DOHH2 (cell line): ENCODE measurements at regions not wholly inside any gene's neighbourhood (a gene's known extent, or its start where the extent isn't known, plus 50 kb on each side); places are given as distances from the start of the nearest gene placed in this dataset.

ENCODE experiments used
- H3F3A ChIP-seq: fragments of 200-600 bp; sonication (generic), shearing (Covaris generic); 2 replicates; pipeline ENCODE4 v1.6.0; 2016; ENCODE audit warnings: antibody characterized with exemption, mild to moderate bottlenecking; ENCODE audit not compliant: control insufficient read depth, insufficient read depth
- H3K27ac ChIP-seq: fragments of 200-600 bp; sonication (generic); 2 replicates; pipeline ENCODE4 v1.5.1; 2014; ENCODE audit warnings: low read depth, mild to moderate bottlenecking, low read length, moderate library complexity
- H3K27me3 ChIP-seq: fragments of 200-600 bp; sonication (generic); 2 replicates; pipeline ENCODE4 v1.6.1; 2014; ENCODE audit warnings: mild to moderate bottlenecking, low read length, mixed read lengths; ENCODE audit not compliant: control insufficient read depth
- H3K36me3 ChIP-seq: fragments of 200-600 bp; sonication (generic); 2 replicates; pipeline ENCODE4 v1.6.1; 2014; ENCODE audit warnings: mild to moderate bottlenecking, low read length, moderate library complexity, mixed read lengths; ENCODE audit not compliant: control insufficient read depth
- H3K4me1 ChIP-seq: fragments of 200-600 bp; sonication (generic); 2 replicates; pipeline ENCODE4 v1.6.1; 2014; ENCODE audit warnings: mild to moderate bottlenecking, low read length, mixed read lengths; ENCODE audit not compliant: control insufficient read depth
- H3K4me2 ChIP-seq: fragments of 200-600 bp; sonication (generic); 2 replicates; pipeline ENCODE4 v1.6.0; 2014; ENCODE audit warnings: mild to moderate bottlenecking, low read length, moderate library complexity
- H3K4me3 ChIP-seq: fragments of 200-600 bp; sonication (generic); 2 replicates; pipeline ENCODE4 v1.5.1; 2014; ENCODE audit warnings: mild to moderate bottlenecking, low read length, mixed read lengths
- H3K79me2 ChIP-seq: fragments of 200-600 bp; sonication (generic); 2 replicates; pipeline ENCODE4 v1.6.1; 2014; ENCODE audit warnings: mild to moderate bottlenecking, low read length, mixed read lengths; ENCODE audit not compliant: control insufficient read depth
- H3K9me2 ChIP-seq: fragments of 200-600 bp; sonication (generic); replicated peaks from 2 replicates; pipeline ENCODE4 v1.6.1; 2014; ENCODE audit warnings: mild to moderate bottlenecking, low read length, mixed read lengths; ENCODE audit not compliant: control insufficient read depth
- H3K9me3 ChIP-seq: fragments of 200-600 bp; sonication (generic); 2 replicates; pipeline ENCODE4 v1.6.1; 2014; ENCODE audit warnings: antibody characterized with exemption, low read length, mixed read lengths; ENCODE audit not compliant: control insufficient read depth, insufficient read depth
- H4K20me1 ChIP-seq: fragments of 200-600 bp; sonication (generic); 2 replicates; pipeline ENCODE4 v1.6.0; 2014; ENCODE audit warnings: low read depth, mild to moderate bottlenecking, antibody characterized with exemption, low read length, moderate library complexity; ENCODE audit not compliant: control insufficient read depth, insufficient read depth
- EZH2phosphoT487 ChIP-seq: fragments of 200-600 bp; sonication (generic); IDR thresholded peaks from 2 replicates; pipeline ENCODE4 v1.6.1; 2017; ENCODE audit warnings: borderline replicate concordance, mild to moderate bottlenecking, antibody characterized with exemption, low read length, moderate library complexity, mixed read lengths
- TF ChIP-seq, protein P1 (sequence below): fragments of 200-600 bp; sonication (generic); IDR thresholded peaks from one replicate; pipeline ENCODE4 v1.5.1; 2014; ENCODE audit warnings: antibody characterized with exemption, mild to moderate bottlenecking, low read depth, low read length; ENCODE audit not compliant: poor library complexity, severe bottlenecking

DNA sequence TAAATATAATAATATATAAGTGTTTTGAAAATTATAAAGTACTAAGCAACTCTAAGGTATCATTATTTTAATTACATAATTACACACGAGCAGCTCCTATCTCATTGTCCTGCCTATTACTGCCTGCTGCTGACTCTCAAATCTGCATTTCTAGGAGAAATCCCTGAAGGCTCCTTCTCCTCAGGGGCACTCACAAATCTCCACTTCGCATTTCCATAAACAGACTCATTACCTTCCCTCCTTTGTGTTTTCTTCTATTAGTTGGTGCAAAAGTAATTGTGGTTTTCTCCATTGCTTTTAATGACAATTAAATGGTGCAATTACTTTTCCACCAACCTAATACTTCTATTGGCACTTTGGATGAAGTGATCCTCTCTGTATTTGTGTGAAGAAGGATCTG, 135.0 kb upstream of the HNMT start:
- Histone ChIP-seq H3K36me3 (no peaks in the 10 kb centered on the region), H4K20me1 (no peaks in the 10 kb centered on the region), H3K4me1 (no peaks in the 10 kb centered on the region), H3K27me3 (no peaks in the 10 kb centered on the region), H3K79me2 (no peaks in the 10 kb centered on the region), H3F3A (no peaks in the 10 kb centered on the region), H3K4me3 (no peak overlapping the region), H3K27ac (no peak overlapping the region), H3K9me3 (no peaks in the 10 kb centered on the region), H3K9me2 (no peaks in the 10 kb centered on the region), H3K4me2 (no peak overlapping the region)
- TF ChIP-seq EZH2phosphoT487: no peak
- TF ChIP-seq, protein P1, sequence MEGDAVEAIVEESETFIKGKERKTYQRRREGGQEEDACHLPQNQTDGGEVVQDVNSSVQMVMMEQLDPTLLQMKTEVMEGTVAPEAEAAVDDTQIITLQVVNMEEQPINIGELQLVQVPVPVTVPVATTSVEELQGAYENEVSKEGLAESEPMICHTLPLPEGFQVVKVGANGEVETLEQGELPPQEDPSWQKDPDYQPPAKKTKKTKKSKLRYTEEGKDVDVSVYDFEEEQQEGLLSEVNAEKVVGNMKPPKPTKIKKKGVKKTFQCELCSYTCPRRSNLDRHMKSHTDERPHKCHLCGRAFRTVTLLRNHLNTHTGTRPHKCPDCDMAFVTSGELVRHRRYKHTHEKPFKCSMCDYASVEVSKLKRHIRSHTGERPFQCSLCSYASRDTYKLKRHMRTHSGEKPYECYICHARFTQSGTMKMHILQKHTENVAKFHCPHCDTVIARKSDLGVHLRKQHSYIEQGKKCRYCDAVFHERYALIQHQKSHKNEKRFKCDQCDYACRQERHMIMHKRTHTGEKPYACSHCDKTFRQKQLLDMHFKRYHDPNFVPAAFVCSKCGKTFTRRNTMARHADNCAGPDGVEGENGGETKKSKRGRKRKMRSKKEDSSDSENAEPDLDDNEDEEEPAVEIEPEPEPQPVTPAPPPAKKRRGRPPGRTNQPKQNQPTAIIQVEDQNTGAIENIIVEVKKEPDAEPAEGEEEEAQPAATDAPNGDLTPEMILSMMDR: no peak

DNA sequence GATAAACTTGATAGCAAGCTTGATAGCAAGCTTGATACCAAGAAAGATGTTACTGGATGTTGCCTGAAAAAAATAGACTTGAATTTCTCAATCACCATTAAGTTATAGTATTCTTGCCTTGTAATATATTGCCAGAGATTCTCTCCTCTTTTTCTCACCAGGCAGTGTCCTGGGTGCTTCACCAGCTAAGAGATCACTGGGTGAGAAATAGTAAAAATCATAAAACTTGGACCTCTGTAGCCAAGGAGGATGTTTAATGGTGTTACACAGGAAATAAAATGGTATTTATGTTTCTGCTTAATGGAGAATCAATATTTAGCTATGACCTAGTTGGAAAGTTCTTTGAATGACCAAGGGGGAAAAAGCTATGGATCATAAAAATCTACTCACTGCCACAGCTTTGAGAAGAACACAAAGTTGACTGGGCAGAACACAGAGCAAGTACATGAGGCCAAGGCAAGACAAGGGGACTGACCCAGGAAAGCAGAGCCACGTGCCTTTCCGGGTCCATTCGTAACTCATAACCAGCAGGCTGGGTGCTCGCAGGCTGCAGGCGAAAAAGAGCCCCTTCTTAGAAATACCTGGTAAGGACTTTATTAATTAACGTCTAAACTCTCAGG, 129.4 kb upstream of the HNMT start:
- H3K4me1 ChIP-seq: no peaks in the 10 kb centered on the region
- no peak overlapping the region for H3K4me2 ChIP-seq
- no peaks in the 10 kb centered on the region for H3K9me2 ChIP-seq
- H3K27ac ChIP-seq: no peak overlapping the region
- H3K27me3 ChIP-seq: no peaks in the 10 kb centered on the region
- H3K36me3 ChIP-seq: no peaks in the 10 kb centered on the region
- no peaks in the 10 kb centered on the region for H3F3A ChIP-seq
- H3K4me3 ChIP-seq: no peak overlapping the region
- no peaks in the 10 kb centered on the region for H4K20me1 ChIP-seq
- H3K79me2 ChIP-seq: no peaks in the 10 kb centered on the region
- TF ChIP-seq EZH2phosphoT487: no peak
- TF ChIP-seq, protein P1: no peak
- no peaks in the 10 kb centered on the region for H3K9me3 ChIP-seq

DNA sequence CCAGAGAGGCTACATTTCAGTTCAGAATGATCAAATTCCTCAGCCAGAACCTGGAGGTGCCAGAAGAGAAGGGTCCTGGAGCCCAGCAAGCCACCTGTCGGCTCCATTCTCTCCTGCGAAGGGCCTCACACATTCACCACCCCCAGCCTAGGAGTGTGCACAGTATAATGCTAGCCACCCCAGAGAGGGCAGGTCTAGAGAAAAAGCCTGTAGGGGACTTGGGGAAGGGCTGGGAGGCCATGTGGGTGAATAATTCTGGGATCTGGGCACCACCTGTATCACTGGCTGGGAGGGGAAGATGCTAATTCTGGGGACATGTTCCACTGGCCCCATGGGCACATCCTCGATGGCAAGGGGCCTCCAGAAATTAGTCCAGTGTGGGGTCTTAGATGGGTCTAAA, 127.6 kb upstream of the HNMT start:
- no peak overlapping the region for H3K27ac ChIP-seq
- no peaks in the 10 kb centered on the region for H3K36me3 ChIP-seq
- no peaks in the 10 kb centered on the region for H4K20me1 ChIP-seq
- H3K9me2 ChIP-seq: no peaks in the 10 kb centered on the region
- no peaks in the 10 kb centered on the region for H3K79me2 ChIP-seq
- no peaks in the 10 kb centered on the region for H3F3A ChIP-seq
- no peak overlapping the region for H3K4me3 ChIP-seq
- H3K4me1 ChIP-seq: no peaks in the 10 kb centered on the region
- H3K9me3 ChIP-seq: no peaks in the 10 kb centered on the region
- TF ChIP-seq EZH2phosphoT487: no peak
- TF ChIP-seq, protein P1: no peak
- H3K27me3 ChIP-seq: no peaks in the 10 kb centered on the region
- no peak overlapping the region for H3K4me2 ChIP-seq
